ENCODE measurements at regions not wholly inside any gene's neighbourhood (a gene's known extent, or its start where the extent isn't known, plus 50 kb on each side); places are given as distances from the start of the nearest gene placed in this dataset.
"Not testable (repeated sequence)": the region's sequence is repeated elsewhere in the genome, so short reads cannot be mapped to it uniquely, and the experiment has no call there.

GRCh38 chr10:77721815-77722214 lies 84.2 kb upstream of the KCNMA1 start:
- no peaks in the 10 kb centered on the region for H4K20me1 ChIP-seq (ENCODE audit: control insufficient read depth, extremely low read depth, insufficient read depth, low read length)
- H3K27ac ChIP-seq (ENCODE audit: insufficient read depth, low read length) = no peak overlapping the region
- no peaks in the 10 kb centered on the region for H3K4me1 ChIP-seq (ENCODE audit: control insufficient read depth, extremely low read depth, insufficient read depth, low read length)
- no peak overlapping the region for H3K4me2 ChIP-seq (ENCODE audit: extremely low read depth, insufficient read depth, low read length)
- no peak for DNase-seq (ENCODE audit: low read depth in 2 of 2)
- H3K4me3 ChIP-seq (replicated peaks in 1 of 4; ENCODE audit: control extremely low read depth in 1 of 4, insufficient read depth in 1 of 4, low read depth in 3 of 4, low read length in 4 of 4) = no peak overlapping the region
- TF ChIP-seq EZH2 (IDR thresholded peaks at IDR 0.05; ENCODE audit: low read length, missing control alignments) = no peak
- no peak for TF ChIP-seq CTCF (conservative IDR thresholded peaks at IDR 0.05 in 1 of 2, IDR thresholded peaks at IDR 0.05 in 1 of 2; ENCODE audit: low read depth in 1 of 2, low read length in 2 of 2)
- no peak overlapping the region for H2AFZ ChIP-seq (ENCODE audit: low read length)
- H3K79me2 ChIP-seq (ENCODE audit: control insufficient read depth, insufficient read depth, low read length) = no peaks in the 10 kb centered on the region
- H3K36me3 ChIP-seq (ENCODE audit: control insufficient read depth, insufficient read depth, low read length) = no peaks in the 10 kb centered on the region
- no peaks in the 10 kb centered on the region for H3K9me3 ChIP-seq (ENCODE audit: control insufficient read depth, insufficient read depth, low read depth, low read length)
- H3K27me3 ChIP-seq (ENCODE audit: control insufficient read depth, insufficient read depth, low read length) = no peaks in the 10 kb centered on the region
- no peak overlapping the region for H3K9ac ChIP-seq (ENCODE audit: insufficient read depth, low read length)

GRCh38 chr10:77718957-77719356 lies 81.3 kb upstream of the KCNMA1 start:
- Histone ChIP-seq H3K9ac (ENCODE audit: insufficient read depth, low read length) (no peak overlapping the region), H3K4me2 (ENCODE audit: extremely low read depth, insufficient read depth, low read length) (no peak overlapping the region), H3K27ac (ENCODE audit: insufficient read depth, low read length) (no peak overlapping the region), H3K79me2 (ENCODE audit: control insufficient read depth, insufficient read depth, low read length) (no peaks in the 10 kb centered on the region), H2AFZ (ENCODE audit: low read length) (no peak overlapping the region), H3K9me3 (ENCODE audit: control insufficient read depth, insufficient read depth, low read depth, low read length) (no peaks in the 10 kb centered on the region), H3K4me3 (replicated peaks in 1 of 4; ENCODE audit: control extremely low read depth in 1 of 4, insufficient read depth in 1 of 4, low read depth in 3 of 4, low read length in 4 of 4) (no peak overlapping the region), H3K36me3 (ENCODE audit: control insufficient read depth, insufficient read depth, low read length) (no peaks in the 10 kb centered on the region), H4K20me1 (ENCODE audit: control insufficient read depth, extremely low read depth, insufficient read depth, low read length) (no peaks in the 10 kb centered on the region), H3K4me1 (ENCODE audit: control insufficient read depth, extremely low read depth, insufficient read depth, low read length) (no peaks in the 10 kb centered on the region), H3K27me3 (ENCODE audit: control insufficient read depth, insufficient read depth, low read length) (no peaks in the 10 kb centered on the region)
- no peak for TF ChIP-seq CTCF (conservative IDR thresholded peaks at IDR 0.05 in 1 of 2, IDR thresholded peaks at IDR 0.05 in 1 of 2; ENCODE audit: low read depth in 1 of 2, low read length in 2 of 2)
- no peak for TF ChIP-seq EZH2 (IDR thresholded peaks at IDR 0.05; ENCODE audit: low read length, missing control alignments)
- no peak for DNase-seq (ENCODE audit: low read depth in 2 of 2)

- not testable (repeated sequence) for H3K79me2 ChIP-seq (ENCODE audit: control insufficient read depth, insufficient read depth, low read length); DNase-seq (ENCODE audit: low read depth in 2 of 2); H3K36me3 ChIP-seq (ENCODE audit: control insufficient read depth, insufficient read depth, low read length); H3K4me3 ChIP-seq (replicated peaks in 1 of 4; ENCODE audit: control extremely low read depth in 1 of 4, insufficient read depth in 1 of 4, low read depth in 3 of 4, low read length in 4 of 4); H3K9me3 ChIP-seq (ENCODE audit: control insufficient read depth, insufficient read depth, low read depth, low read length); H4K20me1 ChIP-seq (ENCODE audit: control insufficient read depth, extremely low read depth, insufficient read depth, low read length); H3K4me1 ChIP-seq (ENCODE audit: control insufficient read depth, extremely low read depth, insufficient read depth, low read length); H3K27ac ChIP-seq (ENCODE audit: insufficient read depth, low read length); H3K27me3 ChIP-seq (ENCODE audit: control insufficient read depth, insufficient read depth, low read length); H3K4me2 ChIP-seq (ENCODE audit: extremely low read depth, insufficient read depth, low read length); H2AFZ ChIP-seq (ENCODE audit: low read length); H3K9ac ChIP-seq (ENCODE audit: insufficient read depth, low read length)
These were observed 80.7 kb upstream of the KCNMA1 start for GRCh38 chr10:77718312-77718711.

GRCh38 chr10:77717336-77717735 lies 79.7 kb upstream of the KCNMA1 start:
- no peak overlapping the region for H2AFZ ChIP-seq (ENCODE audit: low read length)
- no peak for TF ChIP-seq EZH2 (IDR thresholded peaks at IDR 0.05; ENCODE audit: low read length, missing control alignments)
- no peak for TF ChIP-seq CTCF (conservative IDR thresholded peaks at IDR 0.05 in 1 of 2, IDR thresholded peaks at IDR 0.05 in 1 of 2; ENCODE audit: low read depth in 1 of 2, low read length in 2 of 2)

More at GRCh38 chr10:77717336-77717735, 79.7 kb upstream of the KCNMA1 start:
- Histone ChIP-seq H3K27me3 (ENCODE audit: control insufficient read depth, insufficient read depth, low read length) (no peaks in the 10 kb centered on the region), H3K4me3 (replicated peaks in 1 of 4; ENCODE audit: control extremely low read depth in 1 of 4, insufficient read depth in 1 of 4, low read depth in 3 of 4, low read length in 4 of 4) (no peak overlapping the region), H3K27ac (ENCODE audit: insufficient read depth, low read length) (no peak overlapping the region), H3K36me3 (ENCODE audit: control insufficient read depth, insufficient read depth, low read length) (no peaks in the 10 kb centered on the region), H3K4me1 (ENCODE audit: control insufficient read depth, extremely low read depth, insufficient read depth, low read length) (no peaks in the 10 kb centered on the region), H3K79me2 (ENCODE audit: control insufficient read depth, insufficient read depth, low read length) (no peaks in the 10 kb centered on the region), H3K9ac (ENCODE audit: insufficient read depth, low read length) (no peak overlapping the region), H3K4me2 (ENCODE audit: extremely low read depth, insufficient read depth, low read length) (no peak overlapping the region), H3K9me3 (ENCODE audit: control insufficient read depth, insufficient read depth, low read depth, low read length) (no peaks in the 10 kb centered on the region), H4K20me1 (ENCODE audit: control insufficient read depth, extremely low read depth, insufficient read depth, low read length) (no peaks in the 10 kb centered on the region)
- no peak for DNase-seq (ENCODE audit: low read depth in 2 of 2)
